Activated CD8-positive, alpha-beta T cell treated with anti-CD3 and anti-CD28 coated beads, Interleukin-2, amount 10 ng/mL, durations not matched to agents 7 days and 5 days (primary cell): ENCODE measurements at regions not wholly inside any gene's neighbourhood (a gene's known extent, or its start where the extent isn't known, plus 50 kb on each side); places are given as distances from the start of the nearest gene placed in this dataset.

Source experiments
- ATAC-seq: fragments of 150-1000 bp; cut with Tn5 transposase; one replicate; pipeline ENCODE4 v1.10.0; 2021; ENCODE audit warnings: moderate library complexity
- CTCF ChIA-PET: fragments of 350-600 bp; sonication (Branson Sonifier 250); formaldehyde crosslinking; loops from one replicate; lab custom pipeline; 2021; ENCODE audit warnings: antibody characterized with exemption; lab: Charles Lee
- POLR2A ChIA-PET: fragments of 350-600 bp; sonication (Branson Sonifier 250); formaldehyde crosslinking; loops from one replicate; lab custom pipeline; 2021; ENCODE audit warnings: antibody characterized with exemption; lab: Charles Lee
- DNase-seq: peaks from one replicate; pipeline ENCODE4 v3.0.0-alpha.2; 2020
- H3K27ac Mint-ChIP-seq: one replicate; pipeline ENCODE4 v1.8.0; 2021; ENCODE audit warnings: mild to moderate bottlenecking, mixed read lengths
- H3K27me3 Mint-ChIP-seq: one replicate; pipeline ENCODE4 v1.8.0; 2021; ENCODE audit warnings: low read depth, mixed read lengths
- H3K36me3 Mint-ChIP-seq: one replicate; pipeline ENCODE4 v1.8.0; 2021; ENCODE audit warnings: low read depth, mixed read lengths
- H3K4me1 Mint-ChIP-seq: one replicate; pipeline ENCODE4 v1.8.0; 2021; ENCODE audit warnings: low read depth, mixed read lengths
- H3K4me3 Mint-ChIP-seq: one replicate; pipeline ENCODE4 v1.8.0; 2021; ENCODE audit warnings: mild to moderate bottlenecking, mixed read lengths
- H3K9me3 Mint-ChIP-seq: one replicate; pipeline ENCODE4 v1.8.0; 2022; ENCODE audit warnings: mixed read lengths; ENCODE audit not compliant: insufficient read depth

- ChIA-PET CTCF (no interaction called here), POLR2A (no interaction called here)
- ATAC-seq (no peak), DNase-seq (no peak)
- Mint-ChIP-seq H3K27me3 (no peaks in the 10 kb centered on the region), H3K9me3 (no peaks in the 10 kb centered on the region), H3K27ac (no peak overlapping the region), H3K4me3 (no peak overlapping the region), H3K36me3 (no peaks in the 10 kb centered on the region), H3K4me1 (no peaks in the 10 kb centered on the region)
Measured at GRCh38 chrX:94041881-94042280, 367.9 kb downstream of the FAM133A start.

GRCh38 chrX:94045724-94046123 lies 371.7 kb downstream of the FAM133A start:
- DNase-seq (no peak), ATAC-seq (no peak)
- Mint-ChIP-seq H3K27me3 (no peaks in the 10 kb centered on the region), H3K36me3 (no peaks in the 10 kb centered on the region), H3K27ac (no peak overlapping the region), H3K4me3 (no peak overlapping the region), H3K9me3 (no peaks in the 10 kb centered on the region), H3K4me1 (no peaks in the 10 kb centered on the region)
- ChIA-PET CTCF (no interaction called here), POLR2A (no interaction called here)

- POLR2A ChIA-PET, result no interaction called here
- Mint-ChIP-seq H3K9me3 (no peaks in the 10 kb centered on the region), H3K4me1 (no peaks in the 10 kb centered on the region)
Measured at GRCh38 chrX:94051926-94052325, 377.9 kb downstream of the FAM133A start.

GRCh38 chrX:94053575-94053974 lies 379.6 kb downstream of the FAM133A start:
- H3K36me3 Mint-ChIP-seq, result no peaks in the 10 kb centered on the region
- ChIA-PET CTCF (no interaction called here), POLR2A (no interaction called here)
- no peak overlapping the region for H3K27ac Mint-ChIP-seq
- no peaks in the 10 kb centered on the region for H3K27me3 Mint-ChIP-seq
- ATAC-seq (no peak), DNase-seq (no peak)
- no peaks in the 10 kb centered on the region for H3K4me1 Mint-ChIP-seq
- no peaks in the 10 kb centered on the region for H3K9me3 Mint-ChIP-seq
- no peak overlapping the region for H3K4me3 Mint-ChIP-seq

More at GRCh38 chrX:94051926-94052325, 377.9 kb downstream of the FAM133A start:
- Mint-ChIP-seq H3K27ac (no peak overlapping the region), H3K4me3 (no peak overlapping the region), H3K36me3 (no peaks in the 10 kb centered on the region), H3K27me3 (no peaks in the 10 kb centered on the region)
- ATAC-seq, result no peak
- no peak for DNase-seq
- CTCF ChIA-PET, result no interaction called here

- ChIA-PET CTCF (no interaction called here), POLR2A (no interaction called here)
- ATAC-seq, result no peak
- no peak for DNase-seq
- no peaks in the 10 kb centered on the region for H3K27me3 Mint-ChIP-seq
- H3K4me1 Mint-ChIP-seq, result no peaks in the 10 kb centered on the region
- no peaks in the 10 kb centered on the region for H3K9me3 Mint-ChIP-seq
- no peak overlapping the region for H3K27ac Mint-ChIP-seq
- no peaks in the 10 kb centered on the region for H3K36me3 Mint-ChIP-seq
- H3K4me3 Mint-ChIP-seq, result no peak overlapping the region
Measured at GRCh38 chrX:94057385-94057784, 383.4 kb downstream of the FAM133A start.

GRCh38 chrX:94058728-94059382 lies 384.8 kb downstream of the FAM133A start:
- ATAC-seq (no peak), DNase-seq (peak; percentile 17)
- Mint-ChIP-seq H3K4me3 (no peak overlapping the region), H3K27me3 (no peaks in the 10 kb centered on the region), H3K9me3 (no peaks in the 10 kb centered on the region), H3K27ac (no peak overlapping the region), H3K4me1 (no peaks in the 10 kb centered on the region), H3K36me3 (no peaks in the 10 kb centered on the region)
- ChIA-PET POLR2A (no interaction called here), CTCF (no interaction called here)

- Mint-ChIP-seq H3K4me1 (no peaks in the 10 kb centered on the region), H3K27me3 (no peaks in the 10 kb centered on the region), H3K27ac (no peak overlapping the region), H3K9me3 (no peaks in the 10 kb centered on the region), H3K4me3 (no peak overlapping the region), H3K36me3 (no peaks in the 10 kb centered on the region)
- DNase-seq (no peak), ATAC-seq (no peak)
- CTCF ChIA-PET, result no interaction called here
- POLR2A ChIA-PET, result no interaction called here
Measured at GRCh38 chrX:94065091-94065490, 391.1 kb downstream of the FAM133A start.

GRCh38 chrX:94089149-94089548 lies 415.1 kb downstream of the FAM133A start:
- ATAC-seq (no peak), DNase-seq (no peak)
- no peaks in the 10 kb centered on the region for H3K36me3 Mint-ChIP-seq
- no peaks in the 10 kb centered on the region for H3K4me1 Mint-ChIP-seq
- POLR2A ChIA-PET, result no interaction called here
- CTCF ChIA-PET, result no interaction called here
- no peak overlapping the region for H3K27ac Mint-ChIP-seq
- no peaks in the 10 kb centered on the region for H3K27me3 Mint-ChIP-seq
- H3K4me3 Mint-ChIP-seq, result no peak overlapping the region
- H3K9me3 Mint-ChIP-seq, result no peaks in the 10 kb centered on the region

GRCh38 chrX:94097868-94098267 lies 423.9 kb downstream of the FAM133A start:
- Mint-ChIP-seq H3K4me3 (no peak overlapping the region), H3K36me3 (no peaks in the 10 kb centered on the region), H3K27me3 (no peaks in the 10 kb centered on the region), H3K9me3 (no peaks in the 10 kb centered on the region), H3K4me1 (no peaks in the 10 kb centered on the region), H3K27ac (no peak overlapping the region)
- DNase-seq, result no peak
- ATAC-seq, result no peak
- ChIA-PET CTCF (no interaction called here), POLR2A (no interaction called here)

- H3K4me3 Mint-ChIP-seq, result no peak overlapping the region
- no peaks in the 10 kb centered on the region for H3K4me1 Mint-ChIP-seq
- no peaks in the 10 kb centered on the region for H3K27me3 Mint-ChIP-seq
- no peaks in the 10 kb centered on the region for H3K36me3 Mint-ChIP-seq
- ChIA-PET POLR2A (no interaction called here), CTCF (no interaction called here)
- no peak for DNase-seq
- H3K27ac Mint-ChIP-seq, result no peak overlapping the region
- no peak for ATAC-seq
- H3K9me3 Mint-ChIP-seq, result no peaks in the 10 kb centered on the region
Measured at GRCh38 chrX:94107981-94108380, 434.0 kb downstream of the FAM133A start.

GRCh38 chrX:94114362-94114761 lies 440.4 kb downstream of the FAM133A start:
- ATAC-seq (no peak), DNase-seq (no peak)
- Mint-ChIP-seq H3K36me3 (no peaks in the 10 kb centered on the region), H3K4me3 (no peak overlapping the region), H3K4me1 (no peaks in the 10 kb centered on the region), H3K9me3 (no peaks in the 10 kb centered on the region), H3K27ac (no peak overlapping the region), H3K27me3 (no peaks in the 10 kb centered on the region)
- CTCF ChIA-PET, result no interaction called here
- POLR2A ChIA-PET, result no interaction called here

- H3K27me3 Mint-ChIP-seq, result no peaks in the 10 kb centered on the region
- H3K9me3 Mint-ChIP-seq, result no peaks in the 10 kb centered on the region
- no peaks in the 10 kb centered on the region for H3K4me1 Mint-ChIP-seq
- no peak overlapping the region for H3K27ac Mint-ChIP-seq
- no peak overlapping the region for H3K4me3 Mint-ChIP-seq
- H3K36me3 Mint-ChIP-seq, result no peaks in the 10 kb centered on the region
- ChIA-PET CTCF (no interaction called here), POLR2A (no interaction called here)
- DNase-seq (no peak), ATAC-seq (no peak)
Measured at GRCh38 chrX:94121799-94122198, 447.8 kb downstream of the FAM133A start.

GRCh38 chrX:94123062-94123461 lies 449.1 kb downstream of the FAM133A start:
- Mint-ChIP-seq H3K4me1 (no peaks in the 10 kb centered on the region), H3K27me3 (no peaks in the 10 kb centered on the region), H3K4me3 (no peak overlapping the region), H3K27ac (no peak overlapping the region), H3K36me3 (no peaks in the 10 kb centered on the region), H3K9me3 (no peaks in the 10 kb centered on the region)
- CTCF ChIA-PET, result no interaction called here
- POLR2A ChIA-PET, result no interaction called here
- DNase-seq, result no peak
- ATAC-seq, result no peak
